Prostate gland (tissue), 2 donors: ENCODE measurements at regions not wholly inside any gene's neighbourhood (a gene's known extent, or its start where the extent isn't known, plus 50 kb on each side); places are given as distances from the start of the nearest gene placed in this dataset.
"Not testable (repeated sequence)": the region's sequence is repeated elsewhere in the genome, so short reads cannot be mapped to it uniquely, and the experiment has no call there.

Source experiments
- DNase-seq: peaks from one replicate; pipeline ENCODE4 v3.0.0-alpha.2; 2019; ENCODE audit warnings: low spot score
- H3K27ac ChIP-seq, 2 donors: fragments of 200-600 bp; sonication (generic); 2 replicates each; pipeline ENCODE4 v1.5.1; 2017 to 2019
- H3K27me3 ChIP-seq: fragments of 200-600 bp; sonication (generic); replicated peaks from 2 replicates; pipeline ENCODE4 v1.5.1; 2019; ENCODE audit not compliant: insufficient read depth
- H3K36me3 ChIP-seq, 2 donors: fragments of 200-600 bp; sonication (generic); 1 replicate in 1 of 2; 2 replicates in 1 of 2; pipeline versions ENCODE4 v1.5.1 to v1.8.1; 2017 to 2019
- H3K4me1 ChIP-seq: fragments of 200-600 bp; sonication (generic); replicated peaks from 2 replicates; pipeline ENCODE4 v1.5.1; 2019
- H3K4me3 ChIP-seq, 2 donors: fragments of 200-600 bp; sonication (generic); 2 replicates each; pipeline ENCODE4 v1.5.1; 2017 to 2019
- H3K9me3 ChIP-seq: fragments of 200-600 bp; sonication (generic); 2 replicates; pipeline ENCODE4 v1.5.1; 2017
- POLR2A ChIP-seq: fragments of 450-650 bp; IDR thresholded peaks from one replicate; pipeline ENCODE4 v1.6.1; 2016; ENCODE audit warnings: antibody characterized with exemption, mild to moderate bottlenecking
- POLR2AphosphoS5 ChIP-seq: sonication (generic); formaldehyde crosslinking; IDR thresholded peaks from one replicate; pipeline ENCODE4 v1.6.1; 2017; ENCODE audit warnings: antibody characterized with exemption
- WGBS: methylation state at CpG from one replicate; pipeline ENCODE4 v1.1.5; 2018; 5-methylcytosine and 5-hydroxymethylcytosine counted together
- intact Hi-C: fragments of 100-400 bp; cut with DNase I; formaldehyde crosslinking; loops from one replicate; pipeline ENCODE4 v1.14.2; 2022
- TF ChIP-seq, protein P1 (sequence below), 4 experiments: fragments of 200-600 bp in 2 of 4; fragments of 450-650 bp in 2 of 4; sonication (generic) in 2 of 4; IDR thresholded peaks; 1 replicate in 3 of 4; 2 replicates in 1 of 4; pipeline ENCODE4 v1.5.1; 2016 to 2019; ENCODE audit warnings: antibody characterized with exemption in 4 of 4, mild to moderate bottlenecking in 2 of 4, moderate library complexity in 2 of 4

DNA sequence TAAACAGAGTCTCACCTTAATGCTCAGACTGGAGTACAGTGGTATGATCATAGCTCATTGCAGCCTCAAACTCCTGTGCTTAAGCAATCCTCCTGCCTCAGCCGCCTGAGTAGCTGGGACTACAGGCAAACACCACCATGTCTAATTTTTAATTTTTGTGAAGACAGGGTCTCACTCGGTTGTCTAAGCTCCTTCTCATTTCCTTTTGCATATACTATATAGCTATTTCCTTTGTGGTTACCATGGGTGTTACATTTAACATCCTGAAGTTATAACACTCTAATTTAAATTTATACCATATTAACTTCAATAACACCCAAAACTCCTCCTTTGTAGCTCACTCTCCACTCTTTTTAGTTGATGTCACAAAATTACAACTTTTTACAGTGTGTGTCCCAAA lies 114.3 kb downstream of the DCK start:
- 74% methylated on average over 2 of the region's 2 CpGs for whole genome bisulfite sequencing
- TF ChIP-seq POLR2A (no peak), POLR2AphosphoS5 (no peak)
- TF ChIP-seq, protein P1, sequence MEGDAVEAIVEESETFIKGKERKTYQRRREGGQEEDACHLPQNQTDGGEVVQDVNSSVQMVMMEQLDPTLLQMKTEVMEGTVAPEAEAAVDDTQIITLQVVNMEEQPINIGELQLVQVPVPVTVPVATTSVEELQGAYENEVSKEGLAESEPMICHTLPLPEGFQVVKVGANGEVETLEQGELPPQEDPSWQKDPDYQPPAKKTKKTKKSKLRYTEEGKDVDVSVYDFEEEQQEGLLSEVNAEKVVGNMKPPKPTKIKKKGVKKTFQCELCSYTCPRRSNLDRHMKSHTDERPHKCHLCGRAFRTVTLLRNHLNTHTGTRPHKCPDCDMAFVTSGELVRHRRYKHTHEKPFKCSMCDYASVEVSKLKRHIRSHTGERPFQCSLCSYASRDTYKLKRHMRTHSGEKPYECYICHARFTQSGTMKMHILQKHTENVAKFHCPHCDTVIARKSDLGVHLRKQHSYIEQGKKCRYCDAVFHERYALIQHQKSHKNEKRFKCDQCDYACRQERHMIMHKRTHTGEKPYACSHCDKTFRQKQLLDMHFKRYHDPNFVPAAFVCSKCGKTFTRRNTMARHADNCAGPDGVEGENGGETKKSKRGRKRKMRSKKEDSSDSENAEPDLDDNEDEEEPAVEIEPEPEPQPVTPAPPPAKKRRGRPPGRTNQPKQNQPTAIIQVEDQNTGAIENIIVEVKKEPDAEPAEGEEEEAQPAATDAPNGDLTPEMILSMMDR (IDR thresholded peaks at IDR 0.05) = no peak
- H3K9me3 ChIP-seq = no peaks in the 10 kb centered on the region
- no peak for DNase-seq
- H3K27ac ChIP-seq = no peak overlapping the region
- H3K4me1 ChIP-seq = no peaks in the 10 kb centered on the region
- H3K27me3 ChIP-seq = no peaks in the 10 kb centered on the region
- no peaks in the 10 kb centered on the region for H3K36me3 ChIP-seq
- intact Hi-C loops = no loop called here
- H3K4me3 ChIP-seq = no peak overlapping the region

GRCh38 chr4:71110499-71110898 lies 117.0 kb downstream of the DCK start:
- Histone ChIP-seq H3K4me3 (no peak overlapping the region), H3K36me3 (no peaks in the 10 kb centered on the region), H3K4me1 (no peaks in the 10 kb centered on the region), H3K27me3 (no peaks in the 10 kb centered on the region), H3K9me3 (no peaks in the 10 kb centered on the region), H3K27ac (no peak overlapping the region)
- TF ChIP-seq POLR2A (no peak), POLR2AphosphoS5 (no peak)
- TF ChIP-seq, protein P1 (IDR thresholded peaks at IDR 0.05) = no peak
- no peak for DNase-seq
- 66% methylated on average over 2 of the region's 2 CpGs for WGBS
- intact Hi-C loops = no loop called here

GRCh38 chr4:71111133-71111532 lies 117.7 kb downstream of the DCK start:
- intact Hi-C loops, H3K36me3 ChIP-seq, DNase-seq, H3K27ac ChIP-seq, H3K27me3 ChIP-seq, H3K4me1 ChIP-seq, H3K4me3 ChIP-seq, H3K9me3 ChIP-seq: not testable (repeated sequence)
- 31% methylated on average over 4 of the region's 4 CpGs for WGBS

DNA sequence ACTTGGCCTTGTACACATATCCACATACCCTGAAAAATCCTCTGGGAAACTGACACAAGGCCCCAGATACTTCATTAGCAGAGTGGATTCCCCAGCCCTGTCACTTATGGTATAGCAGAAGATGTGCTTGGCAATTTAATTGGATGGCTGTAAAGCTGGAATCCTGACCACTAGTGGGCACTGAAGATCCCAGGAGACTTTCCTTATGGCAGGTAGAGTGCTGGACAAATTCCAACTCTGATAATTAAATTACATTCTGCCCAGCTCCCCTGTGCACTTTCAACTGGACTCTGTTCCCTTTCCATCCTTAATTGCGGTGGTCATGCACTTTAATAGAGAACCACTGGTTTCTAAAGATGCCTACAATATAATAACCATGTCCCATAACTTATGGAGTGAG lies 119.8 kb downstream of the DCK start:
- H3K27ac ChIP-seq = no peak overlapping the region
- H3K4me3 ChIP-seq = no peak overlapping the region
- WGBS = 100% methylated on average over 1 of the region's 1 CpG
- no peak for DNase-seq
- intact Hi-C loops = no loop called here
- no peaks in the 10 kb centered on the region for H3K9me3 ChIP-seq
- no peak for TF ChIP-seq POLR2A
- H3K27me3 ChIP-seq = no peaks in the 10 kb centered on the region
- H3K36me3 ChIP-seq = no peaks in the 10 kb centered on the region
- no peaks in the 10 kb centered on the region for H3K4me1 ChIP-seq

- Histone ChIP-seq H3K36me3 (no peaks in the 10 kb centered on the region), H3K27ac (no peak overlapping the region), H3K9me3 (no peaks in the 10 kb centered on the region), H3K27me3 (no peaks in the 10 kb centered on the region), H3K4me3 (no peak overlapping the region), H3K4me1 (no peaks in the 10 kb centered on the region)
- no peak for DNase-seq
- intact Hi-C loops = no loop called here
- WGBS = 94% methylated on average over 31 of the region's 37 CpGs
- TF ChIP-seq, protein P1 (IDR thresholded peaks at IDR 0.05) = no peak
- no peak for TF ChIP-seq POLR2A
- TF ChIP-seq POLR2AphosphoS5 = no peak
Measured at GRCh38 chr4:71120831-71121524, 127.5 kb downstream of the DCK start.

GRCh38 chr4:71123951-71124350 lies 130.5 kb downstream of the DCK start:
- Histone ChIP-seq H3K36me3 (no peaks in the 10 kb centered on the region), H3K27me3 (no peaks in the 10 kb centered on the region), H3K9me3 (no peaks in the 10 kb centered on the region), H3K4me3 (no peak overlapping the region), H3K4me1 (no peaks in the 10 kb centered on the region), H3K27ac (no peak overlapping the region)
- TF ChIP-seq POLR2AphosphoS5 (no peak), POLR2A (no peak)
- TF ChIP-seq, protein P1 (IDR thresholded peaks at IDR 0.05) = no peak
- DNase-seq = no peak
- 93% methylated on average over 4 of the region's 4 CpGs for WGBS
- intact Hi-C loops = no loop called here
